Suprapubic skin (tissue), 4 donors: ENCODE measurements at regions not wholly inside any gene's neighbourhood (a gene's known extent, or its start where the extent isn't known, plus 50 kb on each side); places are given as distances from the start of the nearest gene placed in this dataset.

Experiments used
- DNase-seq, 2 donors: peaks; one replicate each; pipeline ENCODE4 v3.0.0-alpha.2; 2019; ENCODE audit warnings: low spot score in 2 of 2
- H3K27ac ChIP-seq: fragments of 200-600 bp; sonication (generic); one replicate; pipeline ENCODE4 v1.5.1; 2019
- H3K27me3 ChIP-seq: fragments of 200-600 bp; sonication (generic); one replicate; pipeline ENCODE4 v1.5.1; 2019
- H3K36me3 ChIP-seq: fragments of 200-600 bp; sonication (generic); one replicate; pipeline ENCODE4 v1.5.1; 2019
- H3K4me1 ChIP-seq: fragments of 200-600 bp; sonication (generic); one replicate; pipeline ENCODE4 v1.5.1; 2019
- H3K4me3 ChIP-seq: fragments of 200-600 bp; sonication (generic); one replicate; pipeline ENCODE4 v1.5.1; 2019; ENCODE audit warnings: mild to moderate bottlenecking
- H3K9me3 ChIP-seq: fragments of 200-600 bp; sonication (generic); one replicate; pipeline ENCODE4 v1.5.1; 2019
- EP300 ChIP-seq: sonication (generic); formaldehyde crosslinking; IDR thresholded peaks from one replicate; pipeline ENCODE4 v1.6.1; 2017; ENCODE audit warnings: antibody characterized with exemption
- POLR2A ChIP-seq, 2 donors: fragments of 450-650 bp; IDR thresholded peaks; one replicate each; pipeline ENCODE4 v1.6.1; 2017; ENCODE audit warnings: antibody characterized with exemption in 2 of 2, mild to moderate bottlenecking in 2 of 2, moderate library complexity in 2 of 2
- POLR2AphosphoS5 ChIP-seq, 3 donors: sonication (generic); formaldehyde crosslinking; IDR thresholded peaks; one replicate each; pipeline ENCODE4 v1.6.1; 2017; ENCODE audit warnings: antibody characterized with exemption in 3 of 3
- WGBS: methylation state at CpG from one replicate; pipeline ENCODE4 v1.1.5; 2018; 5-methylcytosine and 5-hydroxymethylcytosine counted together
- TF ChIP-seq, protein P1 (sequence below), 2 donors: fragments of 200-600 bp in 1 of 2; fragments of 450-650 bp in 1 of 2; sonication (generic) in 1 of 2; IDR thresholded peaks; one replicate each; pipeline ENCODE4 v1.5.1; 2016 to 2019; ENCODE audit warnings: antibody characterized with exemption in 2 of 2, mild to moderate bottlenecking in 1 of 2, moderate library complexity in 1 of 2

- H3K27me3 ChIP-seq: no peaks in the 10 kb centered on the region
- no peak for TF ChIP-seq EP300
- no peak for TF ChIP-seq POLR2A (IDR thresholded peaks at IDR 0.05)
- TF ChIP-seq, protein P1, sequence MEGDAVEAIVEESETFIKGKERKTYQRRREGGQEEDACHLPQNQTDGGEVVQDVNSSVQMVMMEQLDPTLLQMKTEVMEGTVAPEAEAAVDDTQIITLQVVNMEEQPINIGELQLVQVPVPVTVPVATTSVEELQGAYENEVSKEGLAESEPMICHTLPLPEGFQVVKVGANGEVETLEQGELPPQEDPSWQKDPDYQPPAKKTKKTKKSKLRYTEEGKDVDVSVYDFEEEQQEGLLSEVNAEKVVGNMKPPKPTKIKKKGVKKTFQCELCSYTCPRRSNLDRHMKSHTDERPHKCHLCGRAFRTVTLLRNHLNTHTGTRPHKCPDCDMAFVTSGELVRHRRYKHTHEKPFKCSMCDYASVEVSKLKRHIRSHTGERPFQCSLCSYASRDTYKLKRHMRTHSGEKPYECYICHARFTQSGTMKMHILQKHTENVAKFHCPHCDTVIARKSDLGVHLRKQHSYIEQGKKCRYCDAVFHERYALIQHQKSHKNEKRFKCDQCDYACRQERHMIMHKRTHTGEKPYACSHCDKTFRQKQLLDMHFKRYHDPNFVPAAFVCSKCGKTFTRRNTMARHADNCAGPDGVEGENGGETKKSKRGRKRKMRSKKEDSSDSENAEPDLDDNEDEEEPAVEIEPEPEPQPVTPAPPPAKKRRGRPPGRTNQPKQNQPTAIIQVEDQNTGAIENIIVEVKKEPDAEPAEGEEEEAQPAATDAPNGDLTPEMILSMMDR (IDR thresholded peaks at IDR 0.05): no peak
- TF ChIP-seq POLR2AphosphoS5 (IDR thresholded peaks at IDR 0.05): no peak
- no peak overlapping the region for H3K4me3 ChIP-seq
- no peaks in the 10 kb centered on the region for H3K9me3 ChIP-seq
- no peak for DNase-seq
- H3K4me1 ChIP-seq: no peaks in the 10 kb centered on the region
- WGBS: 88% methylated on average over 10 of the region's 10 CpGs
- no peak overlapping the region for H3K27ac ChIP-seq
- no peaks in the 10 kb centered on the region for H3K36me3 ChIP-seq
Observed at GRCh38 chr16:52757746-52758472, 211.0 kb upstream of the TOX3 start.

DNA sequence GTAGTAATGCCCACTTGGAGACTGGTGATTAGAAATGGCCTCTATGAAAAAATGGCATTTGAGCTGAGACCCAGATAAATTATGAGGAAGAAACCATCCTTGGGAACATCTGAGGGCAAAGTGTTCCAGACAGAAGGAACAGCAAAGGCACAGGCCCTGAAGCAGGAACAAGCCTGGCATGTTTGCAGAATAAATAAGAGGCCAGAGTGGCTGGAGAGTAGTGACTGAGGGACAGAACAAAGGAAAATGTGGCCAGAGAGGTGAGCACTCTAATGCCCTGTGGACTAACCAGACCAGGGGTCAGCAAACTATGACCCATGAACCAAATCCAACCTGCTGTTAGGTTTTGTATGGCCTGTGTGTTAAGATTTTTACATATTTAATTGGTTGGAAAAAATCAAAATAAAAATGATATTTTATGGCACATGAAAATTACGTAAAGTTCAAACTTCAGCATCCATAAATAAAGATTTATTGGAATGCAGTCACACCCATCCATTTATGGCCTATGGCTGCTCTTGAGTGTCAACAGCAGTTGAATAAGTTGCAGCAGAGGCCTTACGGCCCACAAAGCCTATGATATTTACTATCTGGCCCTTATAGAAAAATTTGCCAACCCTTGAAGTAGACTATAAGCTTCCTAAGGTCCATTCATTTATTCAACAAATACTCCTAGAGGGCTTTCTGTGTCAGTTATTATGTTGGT lies 210.0 kb upstream of the TOX3 start:
- no peaks in the 10 kb centered on the region for H3K9me3 ChIP-seq
- TF ChIP-seq EP300 (no peak), POLR2AphosphoS5 (IDR thresholded peaks at IDR 0.05) (no peak), POLR2A (IDR thresholded peaks at IDR 0.05) (no peak)
- TF ChIP-seq, protein P1 (IDR thresholded peaks at IDR 0.05): no peak
- no peaks in the 10 kb centered on the region for H3K27me3 ChIP-seq
- no peak overlapping the region for H3K27ac ChIP-seq
- H3K4me3 ChIP-seq: no peak overlapping the region
- no peaks in the 10 kb centered on the region for H3K36me3 ChIP-seq
- no peak for DNase-seq
- 87% methylated on average over 2 of the region's 2 CpGs for WGBS
- no peaks in the 10 kb centered on the region for H3K4me1 ChIP-seq

DNA sequence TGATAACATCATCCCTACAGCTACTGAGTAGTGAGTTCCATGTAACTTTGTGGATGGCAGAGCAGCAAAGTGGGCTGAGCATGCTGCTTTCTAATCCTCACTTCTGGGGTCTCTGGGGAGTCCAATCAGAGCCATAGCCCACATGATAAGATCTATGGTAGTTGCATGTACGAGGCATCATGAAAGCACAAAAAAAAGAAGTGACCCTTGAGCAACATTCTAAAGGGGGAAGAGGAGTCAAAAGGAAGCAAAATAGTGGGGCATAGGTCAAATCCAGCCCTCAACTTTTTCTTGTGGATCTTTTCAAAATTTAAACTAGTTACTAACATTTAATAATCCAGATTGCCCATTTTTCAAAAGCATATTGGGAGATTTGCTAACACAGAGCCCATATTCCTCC lies 208.5 kb upstream of the TOX3 start:
- Histone ChIP-seq H3K27ac (no peak overlapping the region), H3K9me3 (no peaks in the 10 kb centered on the region), H3K27me3 (no peaks in the 10 kb centered on the region), H3K4me1 (no peaks in the 10 kb centered on the region), H3K36me3 (no peaks in the 10 kb centered on the region), H3K4me3 (no peak overlapping the region)
- no peak for DNase-seq
- TF ChIP-seq, protein P1 (IDR thresholded peaks at IDR 0.05): no peak
- TF ChIP-seq EP300 (no peak), POLR2AphosphoS5 (IDR thresholded peaks at IDR 0.05) (no peak), POLR2A (IDR thresholded peaks at IDR 0.05) (no peak)
- 88% methylated on average over 1 of the region's 1 CpG for WGBS

DNA sequence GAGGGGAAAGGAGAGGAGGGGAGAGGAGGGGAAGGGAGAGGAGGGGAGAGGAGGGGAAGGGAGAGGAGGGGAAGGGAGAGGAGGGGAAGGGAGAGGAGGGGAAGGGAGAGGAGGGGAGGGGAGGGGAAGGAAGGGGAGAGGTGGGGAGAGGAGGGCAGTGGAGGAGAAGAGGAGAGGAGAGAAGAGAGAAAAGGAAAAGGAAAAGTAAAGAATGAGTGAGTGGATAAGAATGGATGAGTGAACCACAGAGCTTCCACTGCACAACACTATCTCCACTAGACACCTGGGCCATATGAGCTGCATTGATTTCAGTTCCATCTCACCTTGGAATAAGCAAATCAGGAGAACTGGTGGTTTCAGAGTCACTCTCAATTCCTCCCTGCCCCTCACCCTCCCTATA lies 204.1 kb upstream of the TOX3 start:
- DNase-seq: no peak
- no peaks in the 10 kb centered on the region for H3K4me1 ChIP-seq
- no peak overlapping the region for H3K27ac ChIP-seq
- no peaks in the 10 kb centered on the region for H3K36me3 ChIP-seq
- no peaks in the 10 kb centered on the region for H3K9me3 ChIP-seq
- TF ChIP-seq POLR2A (IDR thresholded peaks at IDR 0.05) (no peak), EP300 (no peak), POLR2AphosphoS5 (IDR thresholded peaks at IDR 0.05) (no peak)
- TF ChIP-seq, protein P1 (IDR thresholded peaks at IDR 0.05): no peak
- no peaks in the 10 kb centered on the region for H3K27me3 ChIP-seq
- H3K4me3 ChIP-seq: no peak overlapping the region

GRCh38 chr16:52748741-52749140 lies 201.8 kb upstream of the TOX3 start:
- H3K4me3 ChIP-seq: no peak overlapping the region
- H3K36me3 ChIP-seq: no peaks in the 10 kb centered on the region
- 80% methylated on average over 4 of the region's 4 CpGs for WGBS
- H3K27ac ChIP-seq: no peak overlapping the region
- TF ChIP-seq, protein P1 (IDR thresholded peaks at IDR 0.05): no peak
- no peak for TF ChIP-seq EP300
- no peak for TF ChIP-seq POLR2AphosphoS5 (IDR thresholded peaks at IDR 0.05)
- TF ChIP-seq POLR2A (IDR thresholded peaks at IDR 0.05): no peak
- no peaks in the 10 kb centered on the region for H3K9me3 ChIP-seq
- DNase-seq: no peak
- H3K4me1 ChIP-seq: no peaks in the 10 kb centered on the region
- no peaks in the 10 kb centered on the region for H3K27me3 ChIP-seq
